Upper lobe of right lung (tissue), 1 donor: ENCODE measurements at regions not wholly inside any gene's neighbourhood (a gene's known extent, or its start where the extent isn't known, plus 50 kb on each side); places are given as distances from the start of the nearest gene placed in this dataset.

Experiments used
- ATAC-seq: fragments of 200-7000 bp; cut with Tn5 transposase; one replicate; pipeline ENCODE4 v1.9.1; 2020; ENCODE audit warnings: mild to moderate bottlenecking, moderate library complexity
- DNase-seq: peaks from one replicate; pipeline ENCODE4 v3.0.0-alpha.2; 2020
- H3K27ac ChIP-seq: fragments of 200-600 bp; one replicate; pipeline ENCODE4 v1.8.0; 2022
- H3K27me3 ChIP-seq: fragments of 200-600 bp; one replicate; pipeline ENCODE4 v1.8.0; 2022; ENCODE audit warnings: mild to moderate bottlenecking
- H3K36me3 ChIP-seq: fragments of 200-600 bp; one replicate; pipeline ENCODE4 v1.8.0; 2022
- H3K4me1 ChIP-seq: fragments of 200-600 bp; one replicate; pipeline ENCODE4 v1.8.0; 2022
- H3K4me3 ChIP-seq: fragments of 200-600 bp; one replicate; pipeline ENCODE4 v1.8.0; 2022; ENCODE audit warnings: mild to moderate bottlenecking
- H3K9me3 ChIP-seq: fragments of 200-600 bp; one replicate; pipeline ENCODE4 v1.8.0; 2022
- CTCF ChIP-seq: fragments of 200-600 bp; IDR thresholded peaks from one replicate; pipeline ENCODE4 v1.8.0; 2022; ENCODE audit warnings: antibody characterized with exemption
- intact Hi-C: fragments of 100-400 bp; cut with DNase I; formaldehyde crosslinking; loops from one replicate; pipeline ENCODE4 v1.11.0; 2022
- donor health status: DM: no; HTN: yes; CAD: no; lungs with severe emphysema.

DNA sequence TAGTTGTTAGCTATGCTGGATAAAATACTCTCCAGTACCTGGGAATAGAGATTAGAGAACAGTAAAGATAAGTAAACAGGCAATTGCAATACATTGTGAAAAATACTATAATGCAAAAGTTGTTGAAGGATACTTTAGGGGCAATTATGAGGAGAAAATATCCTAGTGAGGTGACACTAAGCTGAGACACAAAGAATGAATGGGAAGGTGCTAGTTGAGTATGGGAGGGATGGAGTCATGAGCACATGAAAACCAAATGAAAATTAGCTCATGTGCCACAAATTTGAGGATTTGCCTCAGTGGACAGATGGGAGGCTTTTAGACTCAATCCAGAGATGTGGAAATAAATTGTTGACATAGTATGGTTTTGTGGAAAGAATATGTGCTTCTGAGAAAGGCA is 370.5 kb upstream of the MMS22L start:
- no peak for DNase-seq
- intact Hi-C loops: no loop called here
- no peak for TF ChIP-seq CTCF

GRCh38 chr6:97654674-97655073 is 371.7 kb upstream of the MMS22L start:
- no peak for ATAC-seq
- Histone ChIP-seq H3K27ac (no peak overlapping the region), H3K36me3 (no peaks in the 10 kb centered on the region), H3K4me1 (no peaks in the 10 kb centered on the region), H3K4me3 (no peak overlapping the region), H3K27me3 (no peaks in the 10 kb centered on the region), H3K9me3 (no peaks in the 10 kb centered on the region)
- no peak for TF ChIP-seq CTCF
- DNase-seq: no peak
- intact Hi-C loops: no loop called here

More for the DNA sequence above, 370.5 kb upstream of the MMS22L start:
- no peak overlapping the region for H3K27ac ChIP-seq
- H3K36me3 ChIP-seq: no peaks in the 10 kb centered on the region
- no peaks in the 10 kb centered on the region for H3K9me3 ChIP-seq
- no peaks in the 10 kb centered on the region for H3K4me1 ChIP-seq
- H3K4me3 ChIP-seq: no peak overlapping the region
- no peak for ATAC-seq
- no peaks in the 10 kb centered on the region for H3K27me3 ChIP-seq

DNA sequence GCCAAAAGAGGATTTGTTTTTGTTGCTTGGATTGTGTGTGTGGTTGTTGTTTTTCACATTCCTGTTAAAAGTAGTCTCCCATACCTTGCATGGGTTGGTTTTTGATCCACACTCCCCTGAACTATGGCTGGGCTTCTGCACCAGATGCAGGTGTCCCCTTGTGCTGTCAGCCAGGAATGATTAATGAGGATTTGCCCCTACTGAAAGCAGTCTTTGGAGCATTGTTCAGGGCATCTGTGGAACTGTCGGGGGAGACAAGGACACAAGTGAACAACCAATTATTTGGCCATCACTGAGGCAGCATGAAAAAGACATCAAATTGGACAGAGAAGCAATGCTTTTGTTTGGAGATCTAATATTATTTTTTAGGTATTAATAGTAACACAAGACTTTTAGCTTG is 373.2 kb upstream of the MMS22L start:
- intact Hi-C loops: no loop called here
- no peaks in the 10 kb centered on the region for H3K27me3 ChIP-seq
- DNase-seq: no peak
- no peaks in the 10 kb centered on the region for H3K9me3 ChIP-seq
- no peak overlapping the region for H3K27ac ChIP-seq
- TF ChIP-seq CTCF: no peak
- ATAC-seq: no peak
- H3K4me3 ChIP-seq: no peak overlapping the region
- H3K36me3 ChIP-seq: no peaks in the 10 kb centered on the region
- no peaks in the 10 kb centered on the region for H3K4me1 ChIP-seq

DNA sequence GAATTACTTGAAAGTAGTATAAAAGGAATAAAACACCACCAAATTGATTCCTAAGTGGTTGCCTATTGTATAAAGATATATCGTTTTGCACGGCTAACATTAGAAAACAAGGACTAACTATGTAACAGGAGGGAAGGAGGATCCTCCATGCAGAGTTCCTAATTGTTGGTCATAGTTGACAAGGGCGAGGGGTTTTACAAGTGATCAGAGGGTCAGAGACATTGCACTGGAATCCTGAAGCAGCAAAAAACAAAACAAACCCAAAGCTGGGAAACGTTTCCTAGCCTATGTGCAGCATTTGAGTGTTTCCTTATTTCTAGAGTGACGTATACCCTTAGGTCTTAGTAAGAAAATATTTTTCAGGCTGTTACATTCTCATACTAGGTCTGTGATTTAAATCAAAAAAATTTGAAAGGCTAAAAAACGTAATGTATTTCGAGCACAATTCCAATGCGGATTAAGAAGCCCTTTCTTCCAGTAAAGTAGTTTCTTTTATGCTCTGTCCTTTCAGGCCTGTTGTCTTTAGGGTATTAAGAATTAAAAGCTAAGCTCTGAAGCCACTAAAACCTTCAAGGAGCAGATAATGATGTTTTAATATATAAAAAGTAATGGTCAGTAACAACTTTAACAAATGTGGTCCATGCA is 373.8 kb upstream of the MMS22L start:
- Histone ChIP-seq H3K27ac (no peak overlapping the region), H3K9me3 (no peaks in the 10 kb centered on the region), H3K27me3 (no peaks in the 10 kb centered on the region), H3K36me3 (no peaks in the 10 kb centered on the region), H3K4me1 (no peaks in the 10 kb centered on the region), H3K4me3 (no peak overlapping the region)
- TF ChIP-seq CTCF: no peak
- ATAC-seq: no peak
- no peak for DNase-seq
- intact Hi-C loops: no loop called here

GRCh38 chr6:97658090-97658489 is 375.1 kb upstream of the MMS22L start:
- no peaks in the 10 kb centered on the region for H3K36me3 ChIP-seq
- intact Hi-C loops: no loop called here
- DNase-seq (no peak), ATAC-seq (no peak)
- H3K9me3 ChIP-seq: no peaks in the 10 kb centered on the region
- H3K27ac ChIP-seq: no peak overlapping the region
- no peaks in the 10 kb centered on the region for H3K27me3 ChIP-seq
- no peaks in the 10 kb centered on the region for H3K4me1 ChIP-seq
- H3K4me3 ChIP-seq: no peak overlapping the region
- TF ChIP-seq CTCF: no peak

DNA sequence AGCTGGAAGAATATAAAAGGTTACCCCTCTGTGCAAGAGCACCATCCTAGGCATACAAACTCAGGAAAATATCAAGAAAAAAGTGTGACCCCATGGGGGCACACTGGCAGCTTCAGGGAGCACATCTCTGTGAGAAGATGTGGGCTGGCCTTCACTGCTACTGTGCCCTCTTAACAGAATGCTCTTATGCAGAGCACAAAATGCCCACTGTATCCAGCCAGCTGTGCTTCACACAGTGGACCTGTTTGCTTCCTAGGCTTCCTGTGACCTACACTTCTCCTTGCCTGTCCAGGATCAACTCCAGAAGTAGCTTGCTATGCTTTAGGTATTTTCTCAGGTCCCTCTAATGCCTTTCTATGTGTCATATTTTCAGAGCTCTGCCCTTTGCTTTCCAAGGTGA is 380.2 kb upstream of the MMS22L start:
- no peak for TF ChIP-seq CTCF
- intact Hi-C loops: no loop called here

More for the DNA sequence above, 380.2 kb upstream of the MMS22L start:
- H3K27ac ChIP-seq: no peak overlapping the region
- ATAC-seq (no peak), DNase-seq (no peak)
- no peaks in the 10 kb centered on the region for H3K4me1 ChIP-seq
- no peaks in the 10 kb centered on the region for H3K36me3 ChIP-seq
- H3K4me3 ChIP-seq: no peak overlapping the region
- no peaks in the 10 kb centered on the region for H3K9me3 ChIP-seq
- no peaks in the 10 kb centered on the region for H3K27me3 ChIP-seq
